ENCODE measurements at regions not wholly inside any gene's neighbourhood (a gene's known extent, or its start where the extent isn't known, plus 50 kb on each side); places are given as distances from the start of the nearest gene placed in this dataset.

GRCh38 chr9:23375511-23375910 is 450.5 kb downstream of the ELAVL2 start:
- no peak overlapping the region for H3K4me3 ChIP-seq (ENCODE audit: low read depth, low read length)
- no peak for DNase-seq (ENCODE audit: low read depth)
- H3K36me3 ChIP-seq (ENCODE audit: control insufficient read depth, insufficient read depth, low read length): no peaks in the 10 kb centered on the region
- TF ChIP-seq CTCF (IDR thresholded peaks at IDR 0.05; ENCODE audit: insufficient read depth, low read length, severe bottlenecking): no peak
- FAIRE-seq: no peak
- no peaks in the 10 kb centered on the region for H3K27me3 ChIP-seq (ENCODE audit: control insufficient read depth, insufficient read depth, low read length)

- no peak for FAIRE-seq
- H3K36me3 ChIP-seq (ENCODE audit: control insufficient read depth, insufficient read depth, low read length): no peaks in the 10 kb centered on the region
- no peak for DNase-seq (ENCODE audit: low read depth)
- H3K4me3 ChIP-seq (ENCODE audit: low read depth, low read length): no peak overlapping the region
- TF ChIP-seq CTCF (IDR thresholded peaks at IDR 0.05; ENCODE audit: insufficient read depth, low read length, severe bottlenecking): no peak
- no peaks in the 10 kb centered on the region for H3K27me3 ChIP-seq (ENCODE audit: control insufficient read depth, insufficient read depth, low read length)
Observed at GRCh38 chr9:23379842-23380241, 446.2 kb downstream of the ELAVL2 start.

- FAIRE-seq (no peak), DNase-seq (ENCODE audit: low read depth) (peak; percentile 25)
- TF ChIP-seq CTCF (IDR thresholded peaks at IDR 0.05; ENCODE audit: insufficient read depth, low read length, severe bottlenecking): no peak
- Histone ChIP-seq H3K27me3 (ENCODE audit: control insufficient read depth, insufficient read depth, low read length) (no peaks in the 10 kb centered on the region), H3K36me3 (ENCODE audit: control insufficient read depth, insufficient read depth, low read length) (no peaks in the 10 kb centered on the region), H3K4me3 (ENCODE audit: low read depth, low read length) (no peak overlapping the region)
Observed at GRCh38 chr9:23380821-23381220, 445.2 kb downstream of the ELAVL2 start.

- H3K27me3 ChIP-seq (ENCODE audit: control insufficient read depth, insufficient read depth, low read length): no peaks in the 10 kb centered on the region
- DNase-seq (ENCODE audit: low read depth): no peak
- no peak for FAIRE-seq
- TF ChIP-seq CTCF (IDR thresholded peaks at IDR 0.05; ENCODE audit: insufficient read depth, low read length, severe bottlenecking): no peak
- no peaks in the 10 kb centered on the region for H3K36me3 ChIP-seq (ENCODE audit: control insufficient read depth, insufficient read depth, low read length)
- H3K4me3 ChIP-seq (ENCODE audit: low read depth, low read length): no peak overlapping the region
Observed at GRCh38 chr9:23382418-23382817, 443.6 kb downstream of the ELAVL2 start.

GRCh38 chr9:23394189-23394588 is 431.9 kb downstream of the ELAVL2 start:
- DNase-seq (ENCODE audit: low read depth) (no peak), FAIRE-seq (no peak)
- no peaks in the 10 kb centered on the region for H3K36me3 ChIP-seq (ENCODE audit: control insufficient read depth, insufficient read depth, low read length)
- no peaks in the 10 kb centered on the region for H3K27me3 ChIP-seq (ENCODE audit: control insufficient read depth, insufficient read depth, low read length)
- TF ChIP-seq CTCF (IDR thresholded peaks at IDR 0.05; ENCODE audit: insufficient read depth, low read length, severe bottlenecking): no peak
- H3K4me3 ChIP-seq (ENCODE audit: low read depth, low read length): no peak overlapping the region

GRCh38 chr9:23408874-23409273 is 417.2 kb downstream of the ELAVL2 start:
- DNase-seq (ENCODE audit: low read depth) (no peak), FAIRE-seq (no peak)
- Histone ChIP-seq H3K27me3 (ENCODE audit: control insufficient read depth, insufficient read depth, low read length) (no peaks in the 10 kb centered on the region), H3K4me3 (ENCODE audit: low read depth, low read length) (no peak overlapping the region), H3K36me3 (ENCODE audit: control insufficient read depth, insufficient read depth, low read length) (no peaks in the 10 kb centered on the region)
- no peak for TF ChIP-seq CTCF (IDR thresholded peaks at IDR 0.05; ENCODE audit: insufficient read depth, low read length, severe bottlenecking)
